Naive thymus-derived CD4-positive, alpha-beta T cell (primary cell): ENCODE measurements at regions not wholly inside any gene's neighbourhood (a gene's known extent, or its start where the extent isn't known, plus 50 kb on each side); places are given as distances from the start of the nearest gene placed in this dataset.

Source experiments
- ATAC-seq: fragments of 150-1000 bp; cut with Tn5 transposase; 2 replicates; pipeline ENCODE4 v1.10.0; 2021; ENCODE audit warnings: mild to moderate bottlenecking, moderate library complexity
- CTCF ChIA-PET: fragments of 350-600 bp; sonication (Branson Sonifier 250); formaldehyde crosslinking; loops from one replicate; lab custom pipeline; 2021; ENCODE audit warnings: antibody characterized with exemption; lab: Charles Lee
- POLR2A ChIA-PET: fragments of 350-600 bp; sonication (Branson Sonifier 250); formaldehyde crosslinking; loops from one replicate; lab custom pipeline; 2021; ENCODE audit warnings: antibody characterized with exemption, inconsistent platforms; lab: Charles Lee
- DNase-seq, 9 donors: peaks; one replicate each; pipeline versions ENCODE4 v3.0.0 to v3.0.0-alpha.2; 2020 to 2022; ENCODE audit warnings: mixed read lengths in 1 of 9
- H3K27ac ChIP-seq: one replicate; pipeline ENCODE4 v1.7.0; 2013; ENCODE audit warnings: mild to moderate bottlenecking, low read depth, low read length, moderate library complexity
- H3K27me3 ChIP-seq, 2 donors: one replicate each; pipeline ENCODE4 v1.7.0; 2013; ENCODE audit warnings: low read length in 2 of 2, mild to moderate bottlenecking in 2 of 2, moderate library complexity in 2 of 2; ENCODE audit not compliant: control insufficient read depth in 2 of 2, insufficient read depth in 2 of 2
- H3K36me3 ChIP-seq, 3 experiments: 1 replicate in 2 of 3; 2 replicates in 1 of 3; pipeline ENCODE4 v1.7.0; 2013; ENCODE audit warnings: low read length in 3 of 3, mild to moderate bottlenecking in 3 of 3, moderate library complexity in 1 of 3; ENCODE audit not compliant: insufficient read depth in 3 of 3, control insufficient read depth in 2 of 3
- H3K4me1 ChIP-seq, 2 donors: one replicate each; pipeline ENCODE4 v1.7.0; 2013; ENCODE audit warnings: low read length in 2 of 2, mild to moderate bottlenecking in 2 of 2, moderate library complexity in 1 of 2; ENCODE audit not compliant: control insufficient read depth in 2 of 2, insufficient read depth in 2 of 2
- H3K4me3 ChIP-seq: 2 replicates; pipeline ENCODE4 v1.7.0; 2013; ENCODE audit warnings: mild to moderate bottlenecking, low read length
- H3K9me3 ChIP-seq, 3 experiments: 1 replicate in 2 of 3; 2 replicates in 1 of 3; pipeline ENCODE4 v1.7.0; 2013; ENCODE audit warnings: low read length in 3 of 3; ENCODE audit not compliant: control insufficient read depth in 2 of 3
- H3K27ac Mint-ChIP-seq, 9 donors: one replicate each; pipeline ENCODE4 v1.8.0; 2020 to 2022; ENCODE audit warnings: mixed read lengths in 9 of 9, mild to moderate bottlenecking in 8 of 9, moderate library complexity in 5 of 9, inconsistent platforms in 2 of 9
- H3K27me3 Mint-ChIP-seq, 5 donors: one replicate each; pipeline ENCODE4 v1.8.0; 2021 to 2022; ENCODE audit warnings: mixed read lengths in 5 of 5, mild to moderate bottlenecking in 1 of 5
- H3K36me3 Mint-ChIP-seq, 5 donors: one replicate each; pipeline ENCODE4 v1.8.0; 2020 to 2022; ENCODE audit warnings: mixed read lengths in 5 of 5, mild to moderate bottlenecking in 3 of 5, inconsistent platforms in 1 of 5
- H3K4me1 Mint-ChIP-seq, 7 donors: one replicate each; pipeline ENCODE4 v1.8.0; 2020 to 2022; ENCODE audit warnings: mixed read lengths in 7 of 7, mild to moderate bottlenecking in 3 of 7, inconsistent platforms in 1 of 7
- H3K4me3 Mint-ChIP-seq, 10 donors: one replicate each; pipeline ENCODE4 v1.8.0; 2020 to 2022; ENCODE audit warnings: mild to moderate bottlenecking in 10 of 10, mixed read lengths in 10 of 10, moderate library complexity in 6 of 10, inconsistent platforms in 2 of 10
- H3K9me3 Mint-ChIP-seq, 11 donors: one replicate each; pipeline ENCODE4 v1.8.0; 2020 to 2022; ENCODE audit warnings: mixed read lengths in 11 of 11, mild to moderate bottlenecking in 4 of 11, inconsistent platforms in 1 of 11, moderate library complexity in 1 of 11
- intact Hi-C, 2 donors: fragments of 100-400 bp; cut with micrococcal nuclease; formaldehyde crosslinking; loops; one replicate each; pipeline ENCODE4 v1.15.1; 2023

DNA sequence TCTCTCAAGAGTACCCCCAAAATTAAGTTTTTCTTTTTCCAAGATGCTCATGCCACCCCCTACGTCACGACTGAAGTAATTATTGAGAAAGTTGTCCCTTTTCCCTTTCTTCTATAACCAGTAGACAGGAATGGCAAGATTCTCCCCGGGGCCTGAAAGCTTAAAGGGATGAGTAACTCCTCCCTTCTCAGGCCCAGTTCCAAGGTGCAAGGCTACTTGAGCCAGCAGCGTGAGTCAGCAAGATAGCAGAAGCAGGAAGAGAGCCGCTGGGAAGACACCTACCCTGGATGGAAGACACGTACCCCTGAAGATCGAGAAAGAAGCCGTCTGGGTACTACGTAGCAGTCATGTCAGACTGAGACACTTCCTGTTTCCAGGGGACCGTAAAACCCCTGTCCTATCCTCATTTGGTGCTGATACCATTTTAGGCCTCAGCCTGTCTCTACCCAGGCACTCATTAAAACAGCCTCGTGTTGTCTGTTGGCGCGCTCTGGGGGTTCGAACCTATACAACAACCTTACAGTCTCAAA, 241.0 kb downstream of the ADGRG6 start:
- intact Hi-C loops: no loop called here
- ATAC-seq: no peak
- Mint-ChIP-seq H3K4me3 (no peak overlapping the region), H3K36me3 (no peaks in the 10 kb centered on the region), H3K27ac (peak overlapping the region in 2 of 9 donors; percentile 28 to 33), H3K27me3 (no peaks in the 10 kb centered on the region), H3K9me3 (peaks cover 0 to 6% (median 0%) of the 10 kb centered on the region in 11 donors), H3K4me1 (peaks cover 9 to 56% (median 23%) of the 10 kb centered on the region in 7 donors)
- Histone ChIP-seq H3K4me1 (peaks cover 0 to 24% of the 10 kb centered on the region in 2 donors), H3K4me3 (no peak overlapping the region), H3K27ac (no peak overlapping the region), H3K27me3 (no peaks in the 10 kb centered on the region), H3K36me3 (no peaks in the 10 kb centered on the region), H3K9me3 (no peaks in the 10 kb centered on the region)
- DNase-seq: no peak
- POLR2A ChIA-PET: no interaction called here
- CTCF ChIA-PET: no interaction called here

DNA sequence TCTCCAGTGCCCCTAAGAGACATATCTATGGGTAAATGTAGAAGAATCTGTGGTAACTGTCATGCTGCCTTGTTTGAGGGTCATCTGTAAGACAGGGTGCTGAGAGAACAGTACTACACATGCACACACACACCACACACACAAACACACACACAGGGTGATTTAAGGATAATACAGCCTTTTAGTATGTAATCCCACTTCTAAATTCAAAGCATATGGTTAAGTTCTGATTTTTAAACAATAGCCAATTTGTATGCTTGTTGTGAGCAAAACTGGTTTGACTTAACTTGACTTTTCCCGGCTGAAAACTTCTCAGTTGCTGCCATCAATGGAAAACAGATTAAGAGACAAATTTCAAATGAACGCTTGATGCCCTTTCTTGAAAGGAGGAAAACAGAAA, 241.8 kb downstream of the ADGRG6 start:
- peak overlapping the region in 6 of 9 donors; percentile 33 to 84 (median 81) for H3K27ac Mint-ChIP-seq
- peaks cover 0 to 5% (median 0%) of the 10 kb centered on the region in 5 donors for H3K36me3 Mint-ChIP-seq
- ChIA-PET POLR2A (no interaction called here), CTCF (no interaction called here)
- H3K27ac ChIP-seq: no peak overlapping the region
- H3K36me3 ChIP-seq: no peaks in the 10 kb centered on the region
- H3K9me3 ChIP-seq: no peaks in the 10 kb centered on the region
- H3K4me1 ChIP-seq: peaks cover 0 to 28% of the 10 kb centered on the region in 2 donors
- H3K4me3 ChIP-seq: no peak overlapping the region
- intact Hi-C loops: no loop called here
- no peaks in the 10 kb centered on the region for H3K27me3 Mint-ChIP-seq
- no peak for DNase-seq
- H3K4me3 Mint-ChIP-seq: peak overlapping the region in 5 of 10 donors; percentile 4 to 69 (median 30)
- no peaks in the 10 kb centered on the region for H3K27me3 ChIP-seq
- H3K9me3 Mint-ChIP-seq: peaks cover 0 to 6% (median 0%) of the 10 kb centered on the region in 11 donors
- H3K4me1 Mint-ChIP-seq: peaks cover 13 to 56% (median 29%) of the 10 kb centered on the region in 7 donors
- ATAC-seq: no peak

DNA sequence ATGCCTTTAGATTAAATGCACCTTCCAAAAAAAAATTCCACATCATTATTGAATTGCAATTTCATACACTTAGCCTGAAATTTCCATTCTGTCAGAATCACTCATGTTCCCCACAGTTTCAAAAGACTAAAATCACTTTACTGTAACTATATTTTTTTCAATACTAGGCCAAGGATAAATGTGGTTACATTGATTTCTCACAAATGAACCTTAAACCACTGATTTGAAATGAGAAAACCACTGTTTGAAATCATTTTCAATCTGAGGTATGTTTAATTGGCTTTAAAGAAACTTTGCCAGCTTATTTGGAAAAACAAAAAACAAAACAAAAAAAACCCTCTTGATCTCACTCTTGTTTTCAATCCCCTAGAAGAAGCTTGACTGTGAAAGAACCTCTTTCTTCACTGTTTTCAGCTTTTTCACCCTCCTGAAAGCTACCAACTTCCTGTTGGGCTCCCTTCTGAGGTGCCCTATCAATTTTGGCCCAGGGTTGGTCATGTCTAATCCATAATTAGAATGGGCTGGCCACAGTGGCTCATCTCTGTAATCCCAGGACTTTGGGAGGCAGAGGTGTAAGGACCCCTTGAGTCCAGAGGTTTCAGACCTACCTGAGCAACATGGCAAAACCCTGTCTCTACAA, 242.5 kb downstream of the ADGRG6 start:
- H3K27ac ChIP-seq: no peak overlapping the region
- peak overlapping the region in 8 of 9 donors; percentile 33 to 84 (median 77) for H3K27ac Mint-ChIP-seq
- no peak overlapping the region for H3K4me3 ChIP-seq
- H3K4me1 Mint-ChIP-seq: peaks cover 20 to 62% (median 36%) of the 10 kb centered on the region in 7 donors
- DNase-seq: peak in 3 of 9 donors; percentile 21 to 43 (median 33)
- H3K9me3 ChIP-seq: no peaks in the 10 kb centered on the region
- H3K27me3 ChIP-seq: no peaks in the 10 kb centered on the region
- H3K4me3 Mint-ChIP-seq: peak overlapping the region in 8 of 10 donors; percentile 22 to 69 (median 36)
- H3K4me1 ChIP-seq: peaks cover 0 to 35% of the 10 kb centered on the region in 2 donors
- H3K27me3 Mint-ChIP-seq: no peaks in the 10 kb centered on the region
- peaks cover 0 to 5% (median 0%) of the 10 kb centered on the region in 5 donors for H3K36me3 Mint-ChIP-seq
- ChIA-PET POLR2A (no interaction called here), CTCF (interaction anchor here (0.9 kb wide), 1 partner anchor 36 kb away, joined by 3 read pairs; no protein-coding TSS in a partner anchor)
- no peak for ATAC-seq
- intact Hi-C loops: no loop called here
- no peaks in the 10 kb centered on the region for H3K36me3 ChIP-seq
- H3K9me3 Mint-ChIP-seq: peaks cover 0 to 6% (median 0%) of the 10 kb centered on the region in 11 donors

DNA sequence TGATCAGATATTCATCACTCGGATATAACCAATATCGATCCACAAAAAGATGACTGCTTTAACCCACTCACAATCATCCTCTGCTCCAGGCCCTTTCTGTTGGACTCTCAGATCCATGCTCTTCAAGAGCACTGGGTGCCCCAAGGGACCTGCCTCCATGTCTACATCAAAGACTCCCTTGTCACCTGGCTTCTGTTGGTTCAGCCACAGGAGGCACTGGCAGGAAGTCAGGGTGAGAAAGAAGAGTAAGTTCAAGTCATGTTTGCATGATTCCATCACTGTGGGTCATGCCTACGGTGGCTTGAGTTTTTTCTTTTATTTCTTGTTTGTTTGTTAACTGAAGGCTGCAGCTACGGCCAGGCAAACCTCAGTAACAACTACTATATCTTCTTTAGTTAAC, 243.3 kb downstream of the ADGRG6 start:
- H3K36me3 Mint-ChIP-seq: peaks cover 0 to 5% (median 0%) of the 10 kb centered on the region in 5 donors
- peaks cover 0 to 6% (median 0%) of the 10 kb centered on the region in 11 donors for H3K9me3 Mint-ChIP-seq
- Histone ChIP-seq H3K36me3 (no peaks in the 10 kb centered on the region), H3K27ac (no peak overlapping the region), H3K4me1 (peaks cover 0 to 38% of the 10 kb centered on the region in 2 donors), H3K4me3 (no peak overlapping the region), H3K9me3 (no peaks in the 10 kb centered on the region), H3K27me3 (no peaks in the 10 kb centered on the region)
- H3K27ac Mint-ChIP-seq: peak overlapping the region in 6 of 9 donors; percentile 56 to 84 (median 74)
- no peaks in the 10 kb centered on the region for H3K27me3 Mint-ChIP-seq
- peaks cover 22 to 65% (median 39%) of the 10 kb centered on the region in 7 donors for H3K4me1 Mint-ChIP-seq
- ATAC-seq (no peak), DNase-seq (no peak)
- peak overlapping the region in 6 of 10 donors; percentile 51 to 69 (median 61) for H3K4me3 Mint-ChIP-seq
- ChIA-PET POLR2A (no interaction called here), CTCF (interaction anchor here (0.9 kb wide), 1 partner anchor 103 kb away, joined by 3 read pairs; no protein-coding TSS in a partner anchor)
- intact Hi-C loops: no loop called here

DNA sequence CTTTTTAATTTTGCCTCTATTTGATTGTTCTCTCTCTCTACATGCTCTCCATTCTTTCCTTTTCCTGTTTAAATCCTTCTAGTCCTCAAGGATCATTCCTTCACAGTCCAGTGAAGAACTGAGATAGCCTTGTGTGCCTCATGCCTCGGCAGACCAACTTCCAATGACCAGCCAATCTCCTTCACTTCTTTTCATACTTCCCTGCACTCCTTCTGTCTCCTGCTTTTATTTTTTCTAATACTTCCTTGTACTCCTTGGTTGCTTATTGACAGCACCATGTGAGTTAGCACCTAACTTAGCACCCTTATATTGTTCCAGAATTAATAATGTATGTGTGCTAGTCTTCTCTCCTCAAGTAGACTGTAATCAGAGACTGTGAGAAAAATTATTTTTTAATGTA, 246.8 kb downstream of the ADGRG6 start:
- DNase-seq: no peak
- peak overlapping the region in 5 of 10 donors; percentile 39 to 60 (median 47) for H3K4me3 Mint-ChIP-seq
- no peaks in the 10 kb centered on the region for H3K27me3 ChIP-seq
- H3K27ac Mint-ChIP-seq: peak overlapping the region in 7 of 9 donors; percentile 27 to 78 (median 69)
- no peaks in the 10 kb centered on the region for H3K36me3 ChIP-seq
- H3K27ac ChIP-seq: no peak overlapping the region
- H3K9me3 Mint-ChIP-seq: peaks cover 0 to 6% (median 0%) of the 10 kb centered on the region in 11 donors
- H3K4me1 ChIP-seq: peaks cover 0 to 45% of the 10 kb centered on the region in 2 donors
- peaks cover 0 to 5% (median 0%) of the 10 kb centered on the region in 5 donors for H3K36me3 Mint-ChIP-seq
- no peaks in the 10 kb centered on the region for H3K9me3 ChIP-seq
- POLR2A ChIA-PET: interaction anchor here (1.2 kb wide), 1 partner anchor 18 kb away, joined by 3 read pairs; no protein-coding TSS in a partner anchor
- no peak for ATAC-seq
- CTCF ChIA-PET: no interaction called here
- no peaks in the 10 kb centered on the region for H3K27me3 Mint-ChIP-seq
- intact Hi-C loops: no loop called here
- no peak overlapping the region for H3K4me3 ChIP-seq
- H3K4me1 Mint-ChIP-seq: peaks cover 21 to 73% (median 53%) of the 10 kb centered on the region in 7 donors

DNA sequence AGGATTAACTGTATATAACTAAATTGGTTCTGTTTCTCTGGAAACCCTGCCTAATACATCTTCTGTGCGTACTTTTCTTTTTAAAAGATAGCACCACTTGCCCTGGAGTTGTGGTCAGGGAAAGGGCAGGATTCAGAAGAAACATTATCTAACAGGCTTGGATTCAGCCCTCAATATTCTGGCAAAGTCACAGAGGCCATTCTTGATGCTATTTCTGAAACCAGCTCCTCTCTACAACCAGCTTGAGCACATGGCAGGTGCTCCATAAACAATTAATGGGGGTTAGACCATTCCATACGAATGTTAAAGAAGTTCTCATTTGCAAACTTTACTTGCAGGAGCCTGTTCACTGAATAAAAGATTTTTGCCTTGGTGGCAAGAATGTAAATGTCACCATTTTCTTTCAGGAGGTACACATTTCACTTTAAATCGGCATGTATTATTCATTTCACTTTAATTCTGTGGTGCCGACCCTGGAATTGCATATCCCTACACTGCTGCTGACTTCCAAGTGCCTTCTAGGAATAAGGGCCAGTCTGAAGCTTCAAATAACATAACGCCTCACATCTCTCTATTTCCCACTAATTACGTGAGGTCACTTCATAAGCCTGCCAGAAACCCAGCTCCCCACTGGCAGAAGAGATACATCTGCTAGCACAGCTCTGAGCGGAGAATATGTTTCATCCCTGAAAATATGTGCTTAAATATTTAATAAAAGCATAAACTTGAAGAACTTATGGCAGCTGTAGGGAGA, 248.7 kb downstream of the ADGRG6 start:
- H3K9me3 Mint-ChIP-seq: peaks cover 0 to 8% (median 0%) of the 10 kb centered on the region in 11 donors
- Histone ChIP-seq H3K27ac (no peak overlapping the region), H3K4me3 (no peak overlapping the region), H3K4me1 (peaks cover 0 to 26% of the 10 kb centered on the region in 2 donors), H3K36me3 (no peaks in the 10 kb centered on the region), H3K9me3 (no peaks in the 10 kb centered on the region), H3K27me3 (no peaks in the 10 kb centered on the region)
- intact Hi-C loops: loop anchor here in 1 of 2 donors (2.0 to 5.0 kb wide), 2 partner anchors 16 to 68 kb away; no protein-coding TSS in a partner anchor
- H3K36me3 Mint-ChIP-seq: peaks cover 0 to 5% (median 0%) of the 10 kb centered on the region in 5 donors
- H3K27ac Mint-ChIP-seq: peak overlapping the region in 3 of 9 donors; percentile 5 to 78 (median 13)
- DNase-seq: no peak
- H3K4me1 Mint-ChIP-seq: peaks cover 14 to 54% (median 37%) of the 10 kb centered on the region in 7 donors
- no peaks in the 10 kb centered on the region for H3K27me3 Mint-ChIP-seq
- ATAC-seq: no peak
- POLR2A ChIA-PET: interaction anchor here (1.3 kb wide), 1 partner anchor 17 kb away, joined by 3 read pairs; no protein-coding TSS in a partner anchor
- CTCF ChIA-PET: interaction anchor here (0.7 to 1.8 kb wide), 3 partner anchors 16 to 1351 kb away, joined by 4 read pairs; no protein-coding TSS in a partner anchor
- H3K4me3 Mint-ChIP-seq: peak overlapping the region in 5 of 10 donors; percentile 43 to 71 (median 55)
